ENCODE measurements at regions not wholly inside any gene's neighbourhood (a gene's known extent, or its start where the extent isn't known, plus 50 kb on each side); places are given as distances from the start of the nearest gene placed in this dataset.

DNA sequence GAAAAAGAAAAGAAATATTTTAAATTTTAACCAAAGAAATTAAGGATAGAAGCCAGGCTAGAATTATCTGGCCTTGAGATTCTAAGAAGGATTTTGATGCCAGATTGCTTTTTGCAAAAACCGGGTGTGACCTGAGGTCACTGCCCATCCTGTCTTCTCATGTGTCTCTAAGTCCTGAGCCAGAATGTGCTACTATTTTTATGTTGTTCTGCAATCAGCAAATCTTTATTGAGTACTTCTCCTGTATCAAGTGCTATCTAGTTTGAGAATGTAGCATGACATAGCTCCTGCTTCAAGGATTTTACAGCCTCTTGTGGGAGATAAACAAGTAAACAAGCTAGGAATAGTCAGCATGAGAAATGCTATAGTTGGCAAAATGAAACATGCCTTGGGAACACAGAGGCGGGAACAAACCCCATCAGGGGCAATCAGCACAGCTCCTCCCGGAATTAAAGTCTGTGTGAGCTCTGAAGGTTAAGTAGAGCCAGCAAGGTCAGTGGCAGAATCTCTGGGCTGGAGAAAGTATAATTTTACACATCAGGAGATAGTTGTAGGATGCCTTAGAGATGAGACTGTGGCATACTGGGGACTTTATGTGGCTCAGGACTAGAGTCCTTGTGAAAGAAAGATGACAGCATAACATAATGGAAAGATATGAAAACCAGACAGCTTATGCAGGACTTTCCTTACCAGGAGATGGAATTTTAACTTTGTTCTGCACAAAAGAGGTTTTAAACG, 899.5 kb upstream of the SLC10A2 start:
- POLR2A ChIA-PET (ENCODE audit: partially characterized antibody): interaction anchor here (1.0 kb wide), 1 partner anchor 22 kb away, joined by 3 read pairs; no protein-coding TSS in a partner anchor
- TF ChIP-seq MAFK (IDR thresholded peaks at IDR 0.05; ENCODE audit: low read depth, low read length): no peak
- TF ChIP-seq RFX5 (IDR thresholded peaks at IDR 0.05; ENCODE audit: borderline replicate concordance, low read depth, low read length): no peak
- TF ChIP-seq EZH2 (IDR thresholded peaks at IDR 0.05; ENCODE audit: low read depth, low read length, severe bottlenecking): no peak
- TF ChIP-seq POLR2A (IDR thresholded peaks at IDR 0.05; ENCODE audit: control extremely low read depth in 1 of 2, low read depth in 2 of 2, low read length in 2 of 2): no peak
- no peak for TF ChIP-seq EGR1 (IDR thresholded peaks at IDR 0.05; ENCODE audit: borderline replicate concordance, low read depth, low read length)
- no peak for TF ChIP-seq BACH1 (IDR thresholded peaks at IDR 0.05; ENCODE audit: low read length)
- no peak for TF ChIP-seq SIN3A (conservative IDR thresholded peaks at IDR 0.05 in 1 of 2, IDR thresholded peaks at IDR 0.05 in 1 of 2; ENCODE audit: low read depth in 1 of 2, low read length in 2 of 2)
- no peak for TF ChIP-seq SAP30 (IDR thresholded peaks at IDR 0.05; ENCODE audit: insufficient read depth, insufficient replicate concordance, low read length)
- TF ChIP-seq CHD1 (IDR thresholded peaks at IDR 0.05; ENCODE audit: low read depth, low read length): no peak

More for the DNA sequence above, 899.5 kb upstream of the SLC10A2 start:
- FAIRE-seq (no peak), DNase-seq (ENCODE audit: low read depth in 1 of 2, low spot score in 2 of 2) (no peak)
- Histone ChIP-seq H3K27me3 (replicated peaks in 1 of 4; ENCODE audit: control insufficient read depth in 3 of 4, extremely low read depth in 1 of 4, insufficient read depth in 3 of 4, low read length in 3 of 4) (peaks cover 0 to 1% (median 0%) of the 10 kb centered on the region in 4 experiments; a peak in 1 of 7 replicates), H2AK5ac (ENCODE audit: low read depth, low read length) (no peak overlapping the region), H3K79me1 (ENCODE audit: low read depth, low read length) (no peaks in the 10 kb centered on the region), H3K36me3 (ENCODE audit: control insufficient read depth in 2 of 4, insufficient read depth in 4 of 4, low read length in 3 of 4) (no peaks in the 10 kb centered on the region), H4K20me1 (replicated peaks in 1 of 2; ENCODE audit: control insufficient read depth in 1 of 2, insufficient read depth in 2 of 2, low read length in 2 of 2) (no peaks in the 10 kb centered on the region), H4K5ac (ENCODE audit: insufficient read length, low read depth, low read length) (no peak overlapping the region), H2BK120ac (replicated peaks; ENCODE audit: low read depth, low read length) (no peak overlapping the region), H3K4ac (replicated peaks; ENCODE audit: insufficient read length, low read depth, low read length) (no peak overlapping the region), H2BK15ac (ENCODE audit: low read length) (no peak overlapping the region), H2AFZ (ENCODE audit: low read length) (peak overlapping the region; percentile 74; the same call in 1 of the 2 replicates), H3K14ac (ENCODE audit: insufficient read length) (no peak overlapping the region), H4K8ac (ENCODE audit: extremely low read depth, insufficient read depth, low read length) (no peak overlapping the region), H3K56ac (replicated peaks; ENCODE audit: insufficient read length, low read depth, low read length) (no peak overlapping the region), H3K4me1 (replicated peaks in 1 of 4; ENCODE audit: control insufficient read depth in 3 of 4, insufficient read depth in 4 of 4, low read length in 3 of 4) (no peaks in the 10 kb centered on the region), H3K9me3 (ENCODE audit: insufficient read depth in 2 of 2, low read depth in 1 of 2, low read length in 1 of 2) (no peaks in the 10 kb centered on the region), H3K79me2 (ENCODE audit: control insufficient read depth in 1 of 2, insufficient read depth in 2 of 2, low read length in 2 of 2) (no peaks in the 10 kb centered on the region), H3K18ac (ENCODE audit: extremely low read depth, low read length) (no peak overlapping the region), H3K23ac (ENCODE audit: insufficient read length) (no peak overlapping the region), H2BK12ac (ENCODE audit: low read depth, low read length) (no peak overlapping the region), H4K91ac (replicated peaks; ENCODE audit: insufficient read length, low read length) (no peak overlapping the region), H2BK5ac (ENCODE audit: low read depth, low read length) (no peak overlapping the region), H2BK20ac (ENCODE audit: low read length) (no peak overlapping the region), H3K4me3 (ENCODE audit: extremely low read depth in 1 of 4, insufficient read depth in 2 of 4, low read depth in 3 of 4, low read length in 4 of 4) (no peak overlapping the region), H3K4me2 (ENCODE audit: insufficient read depth in 1 of 2, low read depth in 2 of 2, low read length in 2 of 2) (no peak overlapping the region), H3K23me2 (ENCODE audit: low read depth, low read length) (no peaks in the 10 kb centered on the region), H3K27ac (ENCODE audit: low read depth, low read length) (no peak overlapping the region), H3K9ac (replicated peaks in 1 of 4; ENCODE audit: extremely low read depth in 1 of 4, low read depth in 3 of 4, low read length in 3 of 4) (no peak overlapping the region)
- CTCF ChIA-PET (ENCODE audit: partially characterized antibody): interaction anchor here (1.1 kb wide), 1 partner anchor 1121 kb away, joined by 3 read pairs; no protein-coding TSS in a partner anchor
- WGBS, 2 experiments (ENCODE audit: extremely low coverage in 1 of 2, insufficient coverage in 1 of 2, insufficient read length in 1 of 2, insufficient replicate concordance in 2 of 2, low coverage in 1 of 2, low lambda C conversion rate in 2 of 2, missing lambda C conversion rate in 1 of 2): 98% methylated on average over 4 of the region's 4 CpGs; no CpG with 5 or more reads in 1 of the 2 experiments
